ENCODE measurements at regions not wholly inside any gene's neighbourhood (a gene's known extent, or its start where the extent isn't known, plus 50 kb on each side); places are given as distances from the start of the nearest gene placed in this dataset.

GRCh38 chr15:37791693-37792092 lies 142.7 kb upstream of the TMCO5A start:
- TF ChIP-seq, protein P1, sequence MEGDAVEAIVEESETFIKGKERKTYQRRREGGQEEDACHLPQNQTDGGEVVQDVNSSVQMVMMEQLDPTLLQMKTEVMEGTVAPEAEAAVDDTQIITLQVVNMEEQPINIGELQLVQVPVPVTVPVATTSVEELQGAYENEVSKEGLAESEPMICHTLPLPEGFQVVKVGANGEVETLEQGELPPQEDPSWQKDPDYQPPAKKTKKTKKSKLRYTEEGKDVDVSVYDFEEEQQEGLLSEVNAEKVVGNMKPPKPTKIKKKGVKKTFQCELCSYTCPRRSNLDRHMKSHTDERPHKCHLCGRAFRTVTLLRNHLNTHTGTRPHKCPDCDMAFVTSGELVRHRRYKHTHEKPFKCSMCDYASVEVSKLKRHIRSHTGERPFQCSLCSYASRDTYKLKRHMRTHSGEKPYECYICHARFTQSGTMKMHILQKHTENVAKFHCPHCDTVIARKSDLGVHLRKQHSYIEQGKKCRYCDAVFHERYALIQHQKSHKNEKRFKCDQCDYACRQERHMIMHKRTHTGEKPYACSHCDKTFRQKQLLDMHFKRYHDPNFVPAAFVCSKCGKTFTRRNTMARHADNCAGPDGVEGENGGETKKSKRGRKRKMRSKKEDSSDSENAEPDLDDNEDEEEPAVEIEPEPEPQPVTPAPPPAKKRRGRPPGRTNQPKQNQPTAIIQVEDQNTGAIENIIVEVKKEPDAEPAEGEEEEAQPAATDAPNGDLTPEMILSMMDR (IDR thresholded peaks at IDR 0.05): no peak
- no peak for TF ChIP-seq POLR2A (IDR thresholded peaks at IDR 0.05)
